ENCODE measurements at regions not wholly inside any gene's neighbourhood (a gene's known extent, or its start where the extent isn't known, plus 50 kb on each side); places are given as distances from the start of the nearest gene placed in this dataset.

GRCh38 chr1:163845279-163845678 lies 523.5 kb downstream of the NUF2 start:
- Histone ChIP-seq H3K27ac (ENCODE audit: insufficient read length, low read depth, low read length) (no peak overlapping the region), H3K27me3 (ENCODE audit: insufficient read depth, low read length) (no peaks in the 10 kb centered on the region), H3K79me2 (ENCODE audit: insufficient read depth, low read length) (no peaks in the 10 kb centered on the region), H2BK12ac (ENCODE audit: insufficient read length, low read depth, low read length) (no peak overlapping the region), H3K79me1 (ENCODE audit: insufficient read depth, low read depth, low read length, poor library complexity, severe bottlenecking) (no peaks in the 10 kb centered on the region), H3K18ac (ENCODE audit: insufficient read length, low read depth, low read length) (no peak overlapping the region), H3K23me2 (ENCODE audit: insufficient read length, low read depth, low read length, poor library complexity, severe bottlenecking) (no peaks in the 10 kb centered on the region), H3K4ac (ENCODE audit: low read depth, low read length) (no peak overlapping the region), H4K91ac (ENCODE audit: insufficient read length, low read depth, low read length) (no peak overlapping the region), H3K9ac (ENCODE audit: extremely low read depth, insufficient read length, low read length) (no peak overlapping the region), H3K56ac (ENCODE audit: insufficient read length, low read depth, low read length) (no peak overlapping the region), H3K9me3 (ENCODE audit: control insufficient read depth, low read depth, low read length) (no peaks in the 10 kb centered on the region), H3K23ac (ENCODE audit: insufficient read length, low read depth, low read length) (no peak overlapping the region), H3K4me2 (ENCODE audit: insufficient read depth, insufficient read length, low read length) (no peak overlapping the region), H2BK120ac (ENCODE audit: low read depth, low read length, poor library complexity, severe bottlenecking) (no peak overlapping the region), H2AK5ac (ENCODE audit: insufficient read length, low read length) (no peak overlapping the region), H2BK15ac (ENCODE audit: low read depth, low read length) (no peak overlapping the region), H4K20me1 (ENCODE audit: control insufficient read depth, insufficient read depth, insufficient read length) (no peaks in the 10 kb centered on the region), H2AFZ (ENCODE audit: low read length) (no peak overlapping the region), H4K8ac (replicated peaks; ENCODE audit: insufficient read length, low read depth, low read length) (no peak overlapping the region), H3K4me1 (ENCODE audit: insufficient read depth, low read length) (no peaks in the 10 kb centered on the region), H2BK5ac (ENCODE audit: insufficient read length, low read length) (no peak overlapping the region), H2BK20ac (ENCODE audit: low read depth, low read length, poor library complexity, severe bottlenecking) (no peak overlapping the region), H3K14ac (ENCODE audit: insufficient read depth, low read length) (no peak overlapping the region), H3T11ph (ENCODE audit: low read length) (no peak overlapping the region), H4K5ac (ENCODE audit: insufficient read length, low read depth, low read length) (no peak overlapping the region)
- no peaks in the 10 kb centered on the region for H3K9me3 Mint-ChIP-seq
- no peak for DNase-seq
- H3K36me3 Mint-ChIP-seq (ENCODE audit: insufficient read depth in 1 of 3, low read depth in 3 of 3): no peaks in the 10 kb centered on the region
- H3K27me3 Mint-ChIP-seq (ENCODE audit: low read depth): no peaks in the 10 kb centered on the region
- no peak overlapping the region; a peak in 1 of 7 replicates for H3K27ac Mint-ChIP-seq
- no peak for TF ChIP-seq CTCF (conservative IDR thresholded peaks at IDR 0.05)
- no peaks in the 10 kb centered on the region for H3K4me1 Mint-ChIP-seq
- H3K4me3 Mint-ChIP-seq: no peak overlapping the region
- WGBS (ENCODE audit: extremely low coverage, insufficient read length, low lambda C conversion rate): no CpG with 5 or more reads among the region's 3 CpGs
